Liver (tissue), 1 donor: ENCODE measurements at regions not wholly inside any gene's neighbourhood (a gene's known extent, or its start where the extent isn't known, plus 50 kb on each side); places are given as distances from the start of the nearest gene placed in this dataset.

ENCODE experiments used
- FOXA1 ChIP-seq: IDR thresholded peaks from 2 replicates; pipeline ENCODE4 v1.6.1; 2016; ENCODE audit warnings: antibody characterized with exemption
- REST ChIP-seq: IDR thresholded peaks from 2 replicates; pipeline ENCODE4 v1.6.1; 2016; ENCODE audit warnings: antibody characterized with exemption, mild to moderate bottlenecking
- ZBTB33 ChIP-seq: IDR thresholded peaks from 2 replicates; pipeline ENCODE4 v1.6.1; 2016; ENCODE audit warnings: antibody characterized with exemption

- TF ChIP-seq FOXA1, result no peak
- TF ChIP-seq REST, result no peak
- no peak for TF ChIP-seq ZBTB33
Observed at GRCh38 chr2:83808878-83809277, 650.2 kb downstream of the SUCLG1 start.
